ENCODE measurements at regions not wholly inside any gene's neighbourhood (a gene's known extent, or its start where the extent isn't known, plus 50 kb on each side); places are given as distances from the start of the nearest gene placed in this dataset.
"Not testable (repeated sequence)": the region's sequence is repeated elsewhere in the genome, so short reads cannot be mapped to it uniquely, and the experiment has no call there.

DNA sequence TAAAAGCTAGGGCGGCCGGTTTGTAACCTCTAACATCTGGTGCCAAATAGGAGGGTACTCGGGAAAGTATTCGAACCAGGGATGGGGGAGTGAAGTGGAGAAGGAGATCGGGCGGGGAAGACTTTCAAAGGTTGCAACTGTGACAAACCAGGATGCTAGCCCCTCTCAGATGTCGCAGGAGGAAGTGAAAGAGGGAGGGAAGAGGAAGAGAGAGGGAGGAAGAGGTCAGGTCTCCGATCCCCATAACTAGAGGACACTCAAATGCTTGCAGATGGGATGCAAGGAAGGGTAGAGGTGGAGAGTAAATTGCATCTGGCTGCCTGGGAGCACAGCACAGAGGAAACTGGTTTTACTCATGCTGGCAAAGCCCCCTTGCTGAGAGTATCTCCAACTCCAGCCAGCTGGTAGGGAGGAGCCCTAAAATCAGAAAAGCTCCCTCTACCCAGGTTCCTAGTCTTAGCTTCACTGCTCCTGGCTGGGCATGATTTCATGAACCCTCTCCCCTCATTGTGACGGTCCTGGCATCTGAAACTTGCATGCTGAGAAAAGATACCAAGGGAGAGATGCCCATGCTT lies 696.7 kb upstream of the TBX3 start:
- in situ Hi-C loops (cut with MboI; ENCODE audit: low sequenced_read_pairs): no loop called here

DNA sequence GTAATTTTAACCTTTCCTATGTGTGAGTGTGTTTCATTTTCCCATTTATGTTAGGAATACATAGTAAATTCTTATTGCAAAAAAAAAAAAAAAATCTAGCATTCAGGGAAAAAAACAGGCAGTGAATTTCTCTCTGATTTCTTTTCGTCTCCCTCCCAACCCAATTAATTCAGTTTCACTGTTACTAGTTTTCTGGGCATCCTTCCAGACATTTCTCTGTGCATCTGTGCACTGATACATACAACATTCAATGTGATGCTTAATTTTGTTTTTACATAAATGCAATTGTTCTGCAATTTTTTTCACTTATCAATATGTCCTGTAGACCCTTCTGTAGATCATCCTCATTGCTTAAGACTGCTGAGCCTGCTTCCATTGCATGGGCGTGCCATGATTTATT lies 694.3 kb upstream of the TBX3 start:
- in situ Hi-C loops (cut with MboI; ENCODE audit: low sequenced_read_pairs): no loop called here

DNA sequence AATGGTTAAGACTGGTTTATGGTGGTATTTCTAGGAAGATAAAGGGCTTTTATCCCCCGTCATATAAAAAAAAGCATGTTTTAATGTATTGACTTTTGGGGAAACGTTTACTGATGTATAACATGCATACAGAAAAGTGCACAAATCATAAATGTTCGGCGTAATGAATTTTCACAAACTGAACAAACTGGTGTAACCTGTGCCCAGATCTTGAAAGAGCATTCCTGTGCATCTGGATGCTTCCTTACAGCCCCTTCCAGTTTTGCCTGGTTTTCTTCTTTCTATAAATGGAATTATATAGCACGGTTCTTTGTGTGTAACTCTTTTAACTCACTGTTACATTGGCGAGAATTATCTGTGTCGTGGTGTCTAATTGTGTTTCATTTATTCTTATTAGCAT lies 693.8 kb upstream of the TBX3 start:
- in situ Hi-C loops (cut with MboI; ENCODE audit: low sequenced_read_pairs): no loop called here

DNA sequence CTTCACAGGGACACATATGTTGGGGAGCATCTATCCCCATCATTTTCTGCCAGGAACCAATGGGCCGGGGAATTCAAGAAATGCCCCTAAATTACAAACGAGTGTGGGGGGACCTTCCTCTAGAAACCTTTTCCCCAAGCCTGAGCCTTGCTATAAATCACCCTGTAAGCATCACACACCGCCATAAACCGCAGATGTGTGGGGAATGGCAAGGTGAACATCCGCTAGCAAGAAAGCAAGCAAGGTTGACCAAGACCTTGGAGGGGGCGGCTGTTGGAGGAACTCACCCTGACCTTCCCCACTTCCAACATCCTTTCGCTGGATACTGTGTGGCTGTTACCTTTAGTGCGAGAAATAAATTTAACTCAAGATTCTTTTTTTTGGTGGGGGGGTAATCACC lies 693.3 kb upstream of the TBX3 start:
- in situ Hi-C loops (cut with MboI; ENCODE audit: low sequenced_read_pairs): no loop called here

DNA sequence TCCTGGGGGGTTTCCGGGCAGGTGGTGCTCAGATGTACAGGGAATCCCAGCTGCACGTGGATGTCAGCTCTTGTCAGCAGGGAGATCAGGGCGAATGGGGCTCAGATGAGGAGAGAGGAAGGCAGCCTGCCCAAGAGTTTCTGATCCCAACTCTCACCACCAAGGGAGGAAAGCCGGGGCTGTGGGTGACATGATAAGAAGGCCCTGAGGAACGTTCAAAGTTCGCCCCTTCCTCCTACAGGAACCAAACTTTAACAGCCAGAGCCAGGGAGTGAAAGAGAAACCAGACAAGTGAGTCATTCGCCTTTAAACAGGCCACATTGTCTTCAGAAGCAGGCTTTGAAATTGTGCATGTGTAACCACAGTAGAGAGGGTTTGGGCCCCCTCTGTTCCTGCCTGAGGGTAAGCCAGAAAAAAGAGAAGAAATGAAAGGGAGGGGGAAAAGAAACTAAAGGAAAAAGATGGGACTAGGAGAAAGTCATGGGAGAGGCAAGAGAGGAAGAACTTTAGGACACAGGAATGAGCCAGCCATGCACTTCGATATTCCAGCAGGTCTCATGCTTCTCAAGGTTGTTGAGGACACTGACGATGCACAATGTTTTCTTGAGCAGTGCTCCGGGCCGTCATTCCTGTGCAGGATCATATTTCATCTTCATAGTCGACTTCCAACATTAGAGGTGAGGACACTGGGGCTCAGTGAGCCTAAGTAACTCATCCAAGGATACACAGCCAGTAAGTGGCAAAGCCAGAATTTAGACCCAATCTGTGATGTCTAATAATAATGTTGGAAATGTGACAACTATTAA lies 691.4 kb upstream of the TBX3 start:
- in situ Hi-C loops (cut with MboI; ENCODE audit: low sequenced_read_pairs): no loop called here

DNA sequence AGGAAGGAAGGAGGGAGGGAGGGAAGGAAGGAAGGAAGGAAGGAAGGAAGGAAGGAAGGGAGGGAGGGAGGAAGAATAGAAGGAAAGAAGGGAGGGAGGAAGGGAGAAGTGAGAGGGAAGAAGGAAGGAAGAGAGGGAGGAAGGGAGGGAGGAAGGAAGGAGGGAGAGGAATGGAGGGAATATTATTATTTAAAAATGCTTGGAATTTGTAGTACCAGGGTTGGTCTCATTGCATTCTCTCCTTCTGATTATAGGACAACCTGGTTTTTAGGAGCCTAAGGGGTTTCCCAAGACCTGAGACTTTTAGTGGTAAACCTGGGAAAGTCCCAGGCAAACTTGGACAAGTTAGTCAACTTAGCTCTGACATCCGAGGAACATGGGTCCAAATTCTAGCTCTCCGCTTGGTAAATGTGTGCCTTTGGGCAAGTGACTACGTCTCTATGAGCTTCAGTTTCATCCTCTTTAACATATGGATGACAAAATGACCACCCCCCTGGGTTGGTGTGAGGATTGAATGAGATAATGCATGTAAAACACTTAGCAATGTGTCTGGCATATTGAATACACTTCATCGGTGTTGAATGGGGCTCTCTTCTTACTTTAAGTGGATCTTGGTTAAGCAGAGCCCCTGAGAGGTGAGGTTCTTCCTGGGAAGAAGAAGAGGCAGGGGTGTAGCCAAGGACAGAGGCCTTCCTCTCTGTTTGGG lies 690.7 kb upstream of the TBX3 start:
- in situ Hi-C loops (cut with MboI; ENCODE audit: low sequenced_read_pairs): no loop called here

DNA sequence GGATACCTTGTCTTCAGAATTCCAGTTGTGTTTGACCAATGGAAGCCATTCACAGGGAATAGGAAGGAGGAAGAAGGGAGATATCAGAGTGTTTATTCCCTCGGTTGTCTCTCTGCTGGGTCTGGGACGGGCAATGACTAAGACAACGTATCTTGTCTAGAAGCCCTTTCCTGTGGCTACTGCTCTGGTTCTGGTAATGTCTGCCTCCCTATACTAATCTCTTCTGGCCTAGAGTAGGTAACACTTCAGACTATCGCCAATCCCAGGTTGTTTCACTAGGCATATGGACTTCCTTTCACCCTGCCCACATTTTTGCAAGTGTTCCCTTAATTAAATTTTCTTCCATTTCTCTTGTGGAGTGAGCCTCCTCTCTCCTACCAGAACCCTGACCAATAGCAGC lies 687.7 kb upstream of the TBX3 start:
- in situ Hi-C loops (cut with MboI; ENCODE audit: low sequenced_read_pairs): no loop called here

DNA sequence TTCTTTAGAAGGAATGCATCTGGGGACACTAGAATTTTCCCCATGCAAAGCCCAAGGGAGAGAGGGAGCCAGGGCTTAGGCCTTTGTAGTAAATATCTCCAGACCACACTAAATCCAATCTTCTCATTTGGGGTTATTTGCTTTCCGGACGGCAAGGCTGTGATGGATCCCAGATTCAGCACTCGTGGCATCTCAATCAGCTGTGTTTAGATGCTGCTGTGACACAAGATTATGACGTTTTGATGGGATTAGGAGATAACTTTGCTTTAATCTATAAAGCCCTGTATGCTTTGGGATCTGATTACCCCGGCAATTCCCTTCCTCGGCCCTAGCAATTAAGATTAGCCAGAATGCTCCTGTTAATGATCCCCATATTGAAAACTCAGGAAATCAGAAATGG lies 686.7 kb upstream of the TBX3 start:
- in situ Hi-C loops (cut with MboI; ENCODE audit: low sequenced_read_pairs): no loop called here

DNA sequence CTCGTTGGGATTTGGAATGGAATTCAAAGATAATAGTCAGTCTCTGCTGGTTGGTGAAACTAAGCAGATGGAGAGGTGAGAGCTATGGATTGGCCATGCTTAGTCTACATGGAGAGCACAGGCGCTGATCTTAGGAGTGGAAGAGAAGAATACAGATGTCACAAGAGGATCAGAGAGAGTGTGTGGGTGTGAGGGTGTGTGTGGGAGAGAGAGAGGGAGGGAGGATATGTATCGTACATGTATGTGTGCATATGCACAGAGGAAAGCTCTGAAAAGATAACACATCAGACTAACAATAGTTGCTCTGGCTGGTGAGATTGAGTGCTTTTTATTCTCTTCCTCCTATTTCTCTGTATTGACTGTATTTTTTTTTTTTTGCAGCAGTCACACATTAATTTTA lies 686.2 kb upstream of the TBX3 start:
- in situ Hi-C loops (cut with MboI; ENCODE audit: low sequenced_read_pairs): no loop called here

DNA sequence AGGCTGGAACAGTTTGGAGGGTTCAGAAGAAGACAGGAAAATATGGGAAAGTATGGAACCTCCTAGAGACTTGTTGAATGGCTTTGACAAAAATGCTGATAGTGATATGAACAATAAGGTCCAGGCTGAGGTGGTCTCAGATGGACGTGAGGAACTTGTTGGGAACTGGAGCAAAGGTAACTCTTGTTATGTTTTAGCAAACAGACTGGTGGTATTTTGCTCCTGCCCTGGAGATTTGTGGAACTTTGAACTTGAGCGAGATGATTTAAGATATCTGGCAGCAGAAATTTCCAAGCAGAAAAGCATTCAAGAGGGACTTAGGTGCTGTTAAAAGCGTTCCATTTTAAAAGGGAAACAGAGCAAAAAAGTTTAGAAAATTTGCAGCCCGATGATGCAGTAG lies 682.3 kb upstream of the TBX3 start:
- in situ Hi-C loops (cut with MboI; ENCODE audit: low sequenced_read_pairs): not testable (repeated sequence)

DNA sequence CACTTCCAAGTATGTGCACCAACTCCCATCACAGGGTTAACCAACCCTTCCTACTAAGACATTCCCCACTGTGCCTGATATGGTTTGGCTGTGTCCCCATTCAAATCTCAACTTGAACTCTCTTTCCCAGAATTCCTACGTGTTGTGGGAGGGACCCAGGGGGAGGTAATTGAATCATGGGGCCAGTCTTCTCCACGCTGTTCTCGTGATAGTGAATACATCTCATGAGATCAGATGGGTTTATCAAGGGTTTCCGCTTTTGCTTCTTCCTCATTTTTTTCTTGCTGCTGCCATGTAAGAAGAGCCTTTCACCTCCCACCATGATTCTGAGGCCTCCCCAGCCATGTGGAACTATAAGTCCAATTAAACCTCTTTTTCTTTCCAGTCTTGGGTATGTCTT lies 681.8 kb upstream of the TBX3 start:
- in situ Hi-C loops (cut with MboI; ENCODE audit: low sequenced_read_pairs): not testable (repeated sequence)

DNA sequence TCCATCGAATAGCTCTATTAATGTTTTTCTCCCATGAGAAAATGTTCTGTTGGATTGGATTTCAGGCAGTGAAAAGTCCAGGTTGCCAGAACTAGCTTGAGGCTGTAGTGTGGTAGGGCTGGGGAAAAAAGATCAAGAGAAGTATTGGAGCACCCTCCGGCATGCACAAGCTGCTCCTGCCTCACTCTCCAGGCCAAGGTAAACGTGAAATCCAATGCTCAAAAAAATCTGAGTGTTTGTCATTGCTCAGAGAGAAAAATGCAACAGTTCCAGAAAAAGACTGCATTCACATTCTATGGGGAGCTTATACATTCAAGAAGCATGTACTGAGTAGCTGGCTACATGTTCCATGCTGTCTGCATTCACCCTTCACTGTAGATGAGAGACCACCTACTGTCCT lies 680.9 kb upstream of the TBX3 start:
- in situ Hi-C loops (cut with MboI; ENCODE audit: low sequenced_read_pairs): no loop called here

DNA sequence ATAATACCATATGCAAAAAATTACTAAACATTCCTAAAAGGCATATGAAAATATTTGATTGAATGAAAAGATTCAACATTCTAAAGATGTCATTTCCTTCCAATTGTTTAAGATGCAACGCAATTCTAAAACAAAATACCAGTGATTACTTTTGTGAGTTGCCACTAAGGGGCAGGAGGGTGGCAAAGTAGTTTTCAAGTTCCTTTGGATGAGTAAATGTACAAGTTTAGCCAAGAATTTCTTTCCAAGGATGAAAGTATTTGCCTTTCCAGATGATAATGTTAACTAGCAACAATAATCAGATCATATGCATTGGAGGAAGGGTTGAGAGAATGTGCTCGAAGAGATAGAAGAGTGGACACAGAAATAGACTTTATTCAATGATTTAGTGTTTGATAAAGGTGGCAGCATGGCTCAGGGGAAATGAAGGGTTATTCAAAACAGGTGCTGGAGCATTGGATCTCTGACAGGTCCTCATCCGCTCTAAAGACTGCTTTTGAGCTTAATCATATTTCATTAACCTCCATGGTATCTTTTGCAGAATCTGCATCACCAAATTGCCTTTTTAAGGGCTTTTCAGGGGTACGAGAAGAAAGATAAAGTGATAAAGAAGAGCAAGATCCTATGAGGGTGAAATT lies 678.5 kb upstream of the TBX3 start:
- in situ Hi-C loops (cut with MboI; ENCODE audit: low sequenced_read_pairs): no loop called here

DNA sequence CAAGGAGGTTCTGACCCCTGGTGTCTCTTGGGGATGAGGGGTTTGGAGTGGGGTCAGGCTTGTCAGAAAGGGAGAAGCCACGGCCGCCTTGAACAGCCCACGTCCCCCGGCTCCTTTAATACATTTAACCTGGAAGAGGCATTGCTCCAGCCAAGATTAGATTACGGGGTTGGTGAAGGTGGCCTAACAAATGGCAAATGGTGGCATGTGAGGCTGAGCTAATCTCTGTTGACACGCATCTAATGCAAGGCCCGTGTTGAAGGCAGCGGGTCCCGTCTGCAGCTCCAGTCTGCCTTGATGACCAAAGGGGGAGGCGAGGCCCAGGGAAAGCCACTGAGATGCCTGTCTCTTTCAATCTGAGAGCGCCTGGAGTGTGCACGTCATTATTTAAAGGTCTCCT lies 673.7 kb upstream of the TBX3 start:
- in situ Hi-C loops (cut with MboI; ENCODE audit: low sequenced_read_pairs): no loop called here

DNA sequence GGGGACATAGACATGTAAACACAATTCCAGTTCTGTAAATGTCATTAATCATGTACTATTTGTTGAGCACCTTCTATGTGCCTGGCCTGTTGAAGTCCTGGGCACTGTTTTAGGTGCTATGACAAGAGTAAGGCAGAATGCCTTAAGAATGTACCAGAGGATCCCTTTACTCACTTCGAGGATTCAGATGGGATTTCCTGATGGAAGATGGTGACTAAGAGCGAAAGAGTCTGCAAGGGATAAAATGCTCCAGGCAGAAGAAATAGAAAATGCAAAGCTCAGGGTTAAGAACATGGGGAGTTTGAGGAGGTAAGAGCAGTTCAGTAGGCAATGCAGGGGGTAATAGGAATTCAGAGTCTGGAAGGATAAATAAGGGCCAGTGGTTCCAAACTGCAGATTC lies 671.3 kb upstream of the TBX3 start:
- in situ Hi-C loops (cut with MboI; ENCODE audit: low sequenced_read_pairs): no loop called here

DNA sequence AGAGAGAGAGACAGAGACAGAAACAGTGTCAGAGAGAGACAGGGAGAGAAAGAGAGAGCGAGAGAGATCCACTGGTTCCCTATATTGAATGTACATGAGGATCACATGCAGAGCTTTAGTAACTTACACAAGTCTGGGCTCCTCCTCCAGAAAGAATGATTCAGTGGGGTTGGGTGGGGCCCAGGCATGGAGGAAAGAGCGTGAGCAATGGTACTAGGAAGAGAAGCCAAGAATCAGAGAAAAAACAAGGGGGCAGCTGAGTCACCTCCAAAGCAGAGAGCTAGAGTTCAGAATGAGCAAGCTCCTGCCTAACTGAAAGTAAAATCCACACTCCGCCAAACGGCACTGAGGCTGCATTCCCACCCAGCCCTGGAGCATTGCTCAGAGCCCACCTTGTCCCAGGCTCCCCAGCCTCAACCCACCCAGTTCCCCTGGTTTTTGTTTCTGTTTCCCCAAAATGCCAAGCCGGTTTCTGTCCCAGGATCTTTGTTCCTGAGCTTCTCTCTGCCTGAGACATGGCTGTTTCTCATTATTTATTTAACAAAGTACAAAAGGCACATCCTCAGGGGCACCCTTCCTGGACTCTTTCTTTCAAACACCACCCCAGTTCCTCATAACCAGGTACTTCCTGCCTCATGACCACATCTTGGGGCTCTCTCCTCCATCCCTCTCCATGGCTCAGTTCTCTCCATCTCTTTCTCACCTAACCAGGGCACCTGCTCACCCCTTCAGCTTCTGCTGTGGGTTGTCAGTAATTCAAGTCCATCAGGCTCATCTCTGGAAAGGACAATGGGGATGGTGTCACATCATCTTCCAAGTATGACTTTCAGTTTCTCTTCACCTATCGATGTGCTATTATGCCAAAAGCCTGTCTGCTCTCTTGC lies 670.3 kb upstream of the TBX3 start:
- in situ Hi-C loops (cut with MboI; ENCODE audit: low sequenced_read_pairs): no loop called here

DNA sequence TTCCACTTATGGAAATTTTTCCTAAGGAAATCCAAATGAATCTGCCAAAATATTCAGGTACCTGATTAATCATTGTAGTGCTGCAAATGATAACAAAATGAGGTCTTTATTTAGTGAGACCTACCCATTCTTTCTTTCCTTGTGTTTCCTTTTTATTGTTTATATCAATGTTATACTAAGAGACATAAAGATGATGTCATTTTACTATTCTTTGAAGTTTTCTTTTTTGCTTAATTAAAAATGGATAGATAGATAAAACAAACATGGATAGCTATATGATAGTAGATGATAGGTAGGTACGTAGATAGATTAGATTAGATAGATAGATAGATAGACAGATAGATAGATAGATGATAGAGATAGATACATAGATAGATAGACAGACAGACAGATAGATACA lies 669.5 kb upstream of the TBX3 start:
- in situ Hi-C loops (cut with MboI; ENCODE audit: low sequenced_read_pairs): no loop called here

DNA sequence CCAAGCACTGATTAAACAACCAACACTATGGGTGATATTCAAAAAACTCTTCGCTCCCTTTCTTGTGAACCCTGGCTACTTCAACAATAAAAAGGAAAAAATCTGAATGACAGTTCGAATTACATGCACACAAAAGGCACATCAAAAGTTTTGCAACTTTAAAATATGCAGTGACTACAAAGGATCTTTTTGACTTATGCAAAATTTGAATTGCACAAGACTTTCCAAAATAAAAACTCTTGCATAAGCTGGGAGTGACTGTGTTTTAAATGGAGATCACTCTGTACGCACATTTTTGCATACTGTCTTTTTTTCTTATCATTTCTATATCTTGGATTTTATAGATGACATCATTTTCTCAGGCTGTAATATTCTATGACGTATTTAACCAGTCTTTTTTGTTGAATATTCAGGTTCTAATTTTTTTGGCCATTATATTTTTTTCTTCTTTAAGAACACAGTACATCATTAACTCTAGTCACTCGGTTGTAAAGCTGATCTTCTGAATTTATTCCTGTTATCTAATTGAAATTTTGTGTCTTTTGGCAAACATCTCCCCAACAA lies 667.6 kb upstream of the TBX3 start:
- in situ Hi-C loops (cut with MboI; ENCODE audit: low sequenced_read_pairs): no loop called here

DNA sequence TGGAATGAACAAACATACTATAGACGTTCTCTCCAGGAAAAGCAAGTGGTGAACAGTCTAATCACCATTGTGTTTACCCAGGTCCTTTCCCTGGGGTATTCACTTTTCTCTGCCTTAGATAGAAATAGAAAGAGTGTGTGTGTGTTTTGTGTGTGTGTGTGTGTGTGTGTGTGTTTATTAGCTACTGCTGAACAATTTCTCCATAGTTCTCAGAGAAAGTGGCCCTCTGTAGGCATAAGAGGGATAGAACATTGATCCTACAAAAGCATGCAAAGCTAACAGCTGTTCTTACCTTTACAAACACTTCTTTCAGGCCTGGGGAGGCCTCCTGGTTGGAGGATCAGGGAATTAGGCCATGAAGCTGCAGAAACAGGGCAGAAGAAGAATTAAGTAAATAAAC lies 665.7 kb upstream of the TBX3 start:
- in situ Hi-C loops (cut with MboI; ENCODE audit: low sequenced_read_pairs): no loop called here

DNA sequence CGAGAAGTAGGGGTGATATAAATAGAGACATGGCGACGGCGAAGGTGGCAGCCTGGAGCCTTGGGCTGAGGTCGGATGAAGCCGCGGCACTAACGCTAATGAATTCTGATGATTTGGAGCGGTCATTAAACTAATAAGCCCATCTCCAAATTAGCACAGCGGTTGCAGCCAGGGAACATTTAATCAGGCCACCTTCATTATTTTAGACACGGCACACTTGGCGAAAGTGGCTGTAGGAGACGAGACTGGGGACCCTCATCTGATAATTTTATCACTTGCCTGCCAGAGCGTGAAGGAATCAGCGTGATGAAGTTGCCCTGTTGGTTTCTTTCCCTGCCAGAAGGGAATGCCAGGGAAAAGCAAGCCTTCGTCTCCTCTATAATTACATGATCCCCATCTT lies 664.3 kb upstream of the TBX3 start:
- in situ Hi-C loops (cut with MboI; ENCODE audit: low sequenced_read_pairs): no loop called here

DNA sequence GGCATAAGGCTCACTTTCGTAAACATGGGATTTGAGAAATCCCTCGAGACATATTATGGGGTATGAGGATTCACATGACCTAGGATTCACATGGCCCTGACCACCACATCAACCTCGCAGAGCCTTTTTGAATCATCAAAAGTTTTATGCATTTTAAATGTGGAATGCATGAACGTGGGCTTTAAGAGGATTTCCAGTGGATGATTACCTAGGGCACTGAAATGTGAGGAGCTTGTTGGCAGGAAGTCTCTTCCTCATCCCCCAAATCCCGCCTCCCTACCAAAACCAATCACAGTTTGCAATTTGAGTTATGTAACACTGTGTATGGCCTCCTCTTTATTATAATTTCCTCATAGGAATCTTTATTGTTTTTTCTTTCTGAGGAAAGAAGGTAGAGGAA lies 659.6 kb upstream of the TBX3 start:
- in situ Hi-C loops (cut with MboI; ENCODE audit: low sequenced_read_pairs): no loop called here

Measured in HL-60/S4 (cell line).